ENCODE measurements at regions not wholly inside any gene's neighbourhood (a gene's known extent, or its start where the extent isn't known, plus 50 kb on each side); places are given as distances from the start of the nearest gene placed in this dataset.

- no peaks in the 10 kb centered on the region for H3K27me3 ChIP-seq
- H3K9me3 ChIP-seq: no peaks in the 10 kb centered on the region
- WGBS, 2 donors: 91 to 93% methylated on average over 11 of the region's 11 CpGs
- H3K27ac ChIP-seq: no peak overlapping the region
- H3K4me1 ChIP-seq: no peaks in the 10 kb centered on the region
- no peaks in the 10 kb centered on the region for H3K36me3 ChIP-seq
- no peak for DNase-seq
- TF ChIP-seq POLR2A (IDR thresholded peaks at IDR 0.05): no peak
- no peak for TF ChIP-seq CTCF (IDR thresholded peaks at IDR 0.05)
- intact Hi-C loops (cut with DNase I): no loop called here
- no peak overlapping the region for H3K4me3 ChIP-seq (replicated peaks in 1 of 3)
Measured at GRCh38 chr12:34207858-34208257, 185.6 kb downstream of the ALG10 start.

- no peak for DNase-seq
- intact Hi-C loops (cut with DNase I): no loop called here
- H3K27me3 ChIP-seq: no peaks in the 10 kb centered on the region
- H3K36me3 ChIP-seq: no peaks in the 10 kb centered on the region
- WGBS, 2 donors: 76 to 85% methylated on average over 23 to 27 of the region's 41 CpGs
- H3K4me1 ChIP-seq: no peaks in the 10 kb centered on the region
- TF ChIP-seq POLR2A (IDR thresholded peaks at IDR 0.05) (no peak), CTCF (IDR thresholded peaks at IDR 0.05) (no peak)
- H3K9me3 ChIP-seq: no peaks in the 10 kb centered on the region
- H3K4me3 ChIP-seq (replicated peaks in 1 of 3): no peak overlapping the region
- H3K27ac ChIP-seq: no peak overlapping the region
Measured at GRCh38 chr12:34208331-34209258, 186.3 kb downstream of the ALG10 start.

- Histone ChIP-seq H3K27me3 (no peaks in the 10 kb centered on the region), H3K9me3 (no peaks in the 10 kb centered on the region), H3K27ac (no peak overlapping the region), H3K36me3 (no peaks in the 10 kb centered on the region), H3K4me1 (no peaks in the 10 kb centered on the region), H3K4me3 (replicated peaks in 1 of 3) (no peak overlapping the region)
- 68 to 73% methylated on average over 18 to 22 of the region's 22 CpGs for WGBS, 2 donors
- intact Hi-C loops (cut with DNase I): no loop called here
- no peak for DNase-seq
- TF ChIP-seq CTCF (IDR thresholded peaks at IDR 0.05) (no peak), POLR2A (IDR thresholded peaks at IDR 0.05) (no peak)
Measured at GRCh38 chr12:34209259-34209835, 187.1 kb downstream of the ALG10 start.

- no peak for TF ChIP-seq POLR2A (IDR thresholded peaks at IDR 0.05)
- no peak for TF ChIP-seq CTCF (IDR thresholded peaks at IDR 0.05)
- Histone ChIP-seq H3K36me3 (no peaks in the 10 kb centered on the region), H3K9me3 (no peaks in the 10 kb centered on the region), H3K4me3 (replicated peaks in 1 of 3) (no peak overlapping the region), H3K27me3 (no peaks in the 10 kb centered on the region), H3K27ac (no peak overlapping the region), H3K4me1 (no peaks in the 10 kb centered on the region)
- no peak for DNase-seq
- intact Hi-C loops (cut with DNase I): no loop called here
- WGBS, 2 donors: 81 to 82% methylated on average over 14 of the region's 14 CpGs
Measured at GRCh38 chr12:34210183-34210582, 187.9 kb downstream of the ALG10 start.

Data from thyroid gland (tissue), 4 donors.